ENCODE measurements at regions not wholly inside any gene's neighbourhood (a gene's known extent, or its start where the extent isn't known, plus 50 kb on each side); places are given as distances from the start of the nearest gene placed in this dataset.
"Not testable (repeated sequence)": the region's sequence is repeated elsewhere in the genome, so short reads cannot be mapped to it uniquely, and the experiment has no call there.

DNA sequence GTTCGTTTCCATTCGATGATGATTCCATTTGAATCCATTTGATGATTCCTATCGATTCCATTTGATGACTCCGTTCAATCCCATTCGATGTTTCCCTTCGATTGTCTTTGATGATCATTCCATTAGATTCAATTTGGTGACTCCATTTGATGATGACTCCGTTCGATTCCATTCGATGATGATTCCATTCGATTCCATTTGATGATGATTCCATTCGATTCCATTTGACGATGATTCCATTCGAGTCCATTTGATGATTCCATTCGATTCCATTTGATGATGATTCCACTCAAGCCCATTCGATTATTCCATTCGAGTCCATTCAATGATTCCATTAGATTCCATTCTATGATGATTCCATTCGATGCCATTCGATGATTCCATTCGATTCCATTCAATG, 2730.6 kb downstream of the RPIA start:
- DNase-seq: not testable (repeated sequence)

DNA sequence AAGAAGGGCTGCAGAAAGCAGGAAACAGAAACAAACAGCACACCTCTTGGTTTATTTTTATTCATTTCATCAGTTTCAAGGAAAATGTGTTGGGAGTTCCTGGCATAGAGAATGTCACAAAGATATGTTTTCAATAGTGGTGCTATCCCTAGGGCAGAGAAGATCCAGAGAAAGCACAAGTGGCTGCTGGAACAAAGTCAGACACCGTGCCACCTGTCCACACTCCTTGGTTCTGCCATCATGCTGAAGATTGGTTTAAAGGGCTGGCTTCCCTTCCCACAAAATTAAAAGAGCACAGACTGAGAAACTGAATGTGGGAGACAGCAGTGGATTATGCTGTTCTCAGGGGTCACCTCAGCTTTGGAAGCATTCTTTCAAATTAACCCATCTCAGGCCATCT, 2735.7 kb downstream of the RPIA start:
- DNase-seq: not testable (repeated sequence)

DNA sequence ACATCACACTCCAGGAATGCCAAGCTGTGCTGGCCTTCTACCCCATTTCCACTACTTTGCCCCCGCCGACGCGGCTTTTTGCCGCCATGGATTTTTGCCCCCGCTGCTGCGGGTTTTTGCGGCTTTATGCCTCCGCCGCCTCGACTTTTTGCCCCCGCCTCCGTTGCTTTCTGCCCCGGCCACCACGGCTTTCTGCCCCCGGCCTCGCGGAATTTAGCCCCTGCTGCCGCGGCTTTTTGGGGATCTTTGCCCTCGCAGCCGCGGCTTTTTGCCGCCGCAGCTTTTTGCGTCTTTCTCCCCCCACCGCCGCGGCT, 2750.4 kb downstream of the RPIA start:
- not testable (repeated sequence) for DNase-seq

DNA sequence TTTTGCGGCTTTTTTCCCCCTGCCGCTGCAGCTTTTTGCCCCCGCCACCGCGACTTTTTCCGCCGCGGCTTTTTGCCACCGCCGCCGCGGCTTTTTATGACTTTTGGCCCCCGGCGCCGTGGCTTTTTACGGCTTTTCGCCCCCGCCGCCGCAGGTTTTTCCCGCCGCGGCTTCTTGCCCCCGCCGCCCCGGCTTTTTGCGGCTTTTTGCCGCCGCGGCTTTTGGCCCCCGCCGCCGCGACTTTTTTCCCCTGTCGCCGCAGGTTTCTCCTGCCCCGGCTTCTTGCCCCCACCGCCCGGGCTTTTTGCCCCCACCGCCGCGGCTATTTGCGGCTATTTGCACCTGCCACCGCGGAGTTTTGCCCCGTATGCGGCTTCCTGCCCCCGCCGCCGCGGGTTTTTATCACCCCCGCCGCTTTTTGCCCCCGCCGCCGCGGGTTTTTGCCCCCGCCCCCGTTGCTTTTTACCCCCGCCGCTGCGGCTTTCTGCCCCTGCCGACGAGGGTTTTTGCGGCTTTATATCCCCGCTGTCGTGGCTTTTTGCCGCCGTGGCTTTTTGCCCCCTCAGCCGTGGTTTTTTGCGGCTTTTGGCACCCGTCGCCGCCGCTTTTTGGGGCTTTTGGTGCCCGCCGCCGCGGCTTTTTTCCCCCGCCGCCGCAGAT, 2750.9 kb downstream of the RPIA start:
- peak in 1 of 2 donors; percentile 10 for DNase-seq

GRCh38 chr2:91442906-91443729, 2751.6 kb downstream of the RPIA start:
- DNase-seq: not testable (repeated sequence)

- DNase-seq: not testable (repeated sequence)
Measured at GRCh38 chr2:91443730-91444115, 2752.2 kb downstream of the RPIA start.

DNA sequence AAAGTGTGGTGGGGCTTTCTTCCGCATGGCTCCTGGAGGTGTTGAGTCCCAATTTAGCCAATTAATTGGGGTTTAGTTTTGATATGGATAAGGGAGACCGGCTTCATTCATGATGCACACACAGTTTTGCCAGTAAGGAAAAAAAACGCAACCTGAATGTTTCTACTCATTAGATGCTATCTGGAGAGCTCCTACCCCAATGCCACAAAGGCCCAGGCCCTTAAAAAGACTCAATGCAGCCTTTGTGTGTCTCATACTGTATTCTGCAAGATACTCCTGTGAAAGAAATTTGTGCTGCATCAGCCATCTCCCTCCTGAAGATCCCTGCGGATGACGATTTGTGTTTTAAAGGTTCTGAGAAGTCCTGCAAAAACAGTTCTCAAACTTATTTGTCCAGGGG, 2754.2 kb downstream of the RPIA start:
- not testable (repeated sequence) for DNase-seq

DNA sequence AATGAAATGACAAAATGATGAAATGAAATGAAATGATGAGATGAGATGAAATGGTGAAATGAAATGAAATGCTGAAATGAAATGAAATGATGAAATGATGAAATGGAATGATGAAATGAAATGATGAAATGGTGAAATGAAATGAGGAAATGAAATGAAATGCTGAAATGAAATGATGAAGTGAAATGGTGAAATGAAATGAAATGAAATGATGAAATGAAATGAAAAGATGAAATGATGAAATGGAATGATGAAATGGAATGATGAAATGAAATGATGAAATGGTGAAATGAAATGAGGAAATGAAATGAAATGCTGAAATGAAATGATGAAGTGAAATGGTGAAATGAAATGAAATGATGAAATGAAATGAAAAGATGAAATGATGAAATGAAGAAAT, 2755.0 kb downstream of the RPIA start:
- DNase-seq: not testable (repeated sequence)

DNA sequence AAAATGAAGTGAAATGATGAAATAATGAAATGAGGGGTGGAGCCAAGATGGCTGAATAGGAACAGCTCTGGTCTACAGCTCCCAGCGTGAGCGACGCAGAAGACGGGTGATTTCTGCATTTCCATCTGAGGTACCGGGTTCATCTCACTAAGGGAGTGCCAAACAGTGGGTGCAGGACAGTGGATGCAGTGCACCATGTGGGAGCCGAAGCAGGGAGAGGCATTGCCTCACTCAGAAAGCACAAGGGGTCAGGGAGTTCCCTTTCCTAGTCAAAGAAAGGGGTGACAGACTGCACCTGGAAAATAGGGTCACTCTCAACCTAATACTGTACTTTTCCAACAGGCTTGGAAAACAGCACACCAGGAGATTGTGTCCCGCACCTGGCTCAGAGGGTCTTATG, 2755.4 kb downstream of the RPIA start:
- not testable (repeated sequence) for DNase-seq

DNA sequence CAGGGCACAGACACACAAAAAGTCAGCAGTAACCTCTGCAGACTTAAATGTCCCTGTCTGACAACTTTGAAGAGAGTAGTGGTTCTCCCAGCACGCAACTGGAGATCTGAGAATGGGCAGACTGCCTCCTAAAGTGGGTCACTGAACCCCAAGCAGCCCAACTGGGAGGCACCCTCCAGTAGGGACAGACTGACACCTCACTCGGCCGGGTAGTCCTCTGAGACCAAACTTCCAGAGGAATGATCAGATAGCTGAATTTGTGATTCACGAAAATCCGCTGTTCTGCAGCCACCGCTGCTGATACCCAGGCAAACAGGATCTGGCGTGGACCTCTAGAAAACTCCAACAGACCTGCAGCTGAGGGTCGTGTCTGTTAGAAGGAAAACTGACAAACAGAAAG, 2756.0 kb downstream of the RPIA start:
- not testable (repeated sequence) for DNase-seq

DNA sequence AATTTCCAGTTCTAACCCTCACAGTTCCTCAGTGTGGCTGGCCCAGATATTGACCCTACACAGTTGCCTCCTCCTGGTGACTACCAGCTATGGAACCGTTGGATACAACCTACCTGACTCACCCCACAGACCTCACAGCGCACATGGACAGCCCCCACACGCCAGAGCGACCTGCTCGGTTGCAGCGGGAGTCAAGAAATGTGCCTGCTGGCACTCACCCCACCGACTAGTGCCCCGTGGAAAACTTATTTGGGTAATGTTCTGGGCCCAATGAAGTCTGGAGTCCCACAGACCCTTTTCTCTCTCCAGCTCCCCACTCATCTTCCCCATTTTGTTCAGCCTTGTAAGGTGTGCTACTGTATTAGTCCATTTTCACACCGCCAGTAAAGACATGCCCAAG, 2770.8 kb downstream of the RPIA start:
- DNase-seq: not testable (repeated sequence)

- DNase-seq: not testable (repeated sequence)
Measured at GRCh38 chr2:91463007-91463406, 2771.5 kb downstream of the RPIA start.

DNA sequence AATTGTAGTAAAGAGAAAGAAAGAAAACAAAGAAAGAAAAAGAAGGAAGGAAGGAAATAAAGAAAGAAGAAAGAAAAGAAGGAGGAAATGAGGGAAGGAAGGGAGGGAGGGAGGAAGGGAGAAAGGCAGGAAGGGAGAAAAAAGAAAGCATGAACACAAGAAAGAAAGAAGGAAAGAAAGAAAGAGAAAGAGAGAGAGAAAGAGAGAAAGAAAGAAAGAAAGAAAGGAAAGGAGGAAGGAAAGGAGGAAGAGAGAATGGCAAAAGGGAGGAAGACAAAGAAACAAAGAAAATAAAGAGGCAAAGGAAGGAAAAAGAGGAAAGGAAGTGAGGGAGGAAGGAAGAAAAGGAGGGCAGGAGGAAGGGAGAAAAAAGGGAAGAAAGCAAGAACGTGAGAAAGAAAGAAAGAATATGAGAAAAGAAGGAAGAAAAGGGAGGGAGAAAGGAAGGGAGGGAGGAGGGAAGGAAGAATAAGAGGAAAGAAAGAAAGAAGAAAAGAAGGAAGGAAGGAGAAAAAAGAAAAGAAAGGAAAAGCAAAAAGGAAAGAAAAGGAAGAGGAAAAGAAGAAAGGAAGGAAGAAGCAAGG, 2775.4 kb downstream of the RPIA start:
- not testable (repeated sequence) for DNase-seq

GRCh38 chr2:91476244-91476935, 2784.9 kb downstream of the RPIA start:
- not testable (repeated sequence) for DNase-seq

DNA sequence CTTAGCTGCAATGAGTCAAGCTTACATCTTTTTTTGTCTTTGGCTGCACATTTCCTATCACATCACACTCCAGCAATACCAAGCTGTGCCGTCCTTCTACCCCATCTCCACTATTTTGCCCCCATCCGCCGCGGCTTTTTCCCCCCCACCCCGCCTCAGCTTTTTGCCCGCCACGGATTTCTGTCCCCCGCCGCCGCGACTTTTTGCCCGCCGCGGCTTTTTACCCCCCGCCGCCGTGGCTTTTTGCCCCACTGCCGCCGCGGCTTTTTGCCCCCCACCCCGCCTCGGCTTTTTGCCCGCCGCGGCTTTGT, 2785.4 kb downstream of the RPIA start:
- DNase-seq: not testable (repeated sequence)

GRCh38 chr2:91477291-91477690, 2785.8 kb downstream of the RPIA start:
- not testable (repeated sequence) for DNase-seq

- peak in 1 of 2 donors; percentile 27 for DNase-seq
Measured at GRCh38 chr2:91477731-91478672, 2786.5 kb downstream of the RPIA start.

DNA sequence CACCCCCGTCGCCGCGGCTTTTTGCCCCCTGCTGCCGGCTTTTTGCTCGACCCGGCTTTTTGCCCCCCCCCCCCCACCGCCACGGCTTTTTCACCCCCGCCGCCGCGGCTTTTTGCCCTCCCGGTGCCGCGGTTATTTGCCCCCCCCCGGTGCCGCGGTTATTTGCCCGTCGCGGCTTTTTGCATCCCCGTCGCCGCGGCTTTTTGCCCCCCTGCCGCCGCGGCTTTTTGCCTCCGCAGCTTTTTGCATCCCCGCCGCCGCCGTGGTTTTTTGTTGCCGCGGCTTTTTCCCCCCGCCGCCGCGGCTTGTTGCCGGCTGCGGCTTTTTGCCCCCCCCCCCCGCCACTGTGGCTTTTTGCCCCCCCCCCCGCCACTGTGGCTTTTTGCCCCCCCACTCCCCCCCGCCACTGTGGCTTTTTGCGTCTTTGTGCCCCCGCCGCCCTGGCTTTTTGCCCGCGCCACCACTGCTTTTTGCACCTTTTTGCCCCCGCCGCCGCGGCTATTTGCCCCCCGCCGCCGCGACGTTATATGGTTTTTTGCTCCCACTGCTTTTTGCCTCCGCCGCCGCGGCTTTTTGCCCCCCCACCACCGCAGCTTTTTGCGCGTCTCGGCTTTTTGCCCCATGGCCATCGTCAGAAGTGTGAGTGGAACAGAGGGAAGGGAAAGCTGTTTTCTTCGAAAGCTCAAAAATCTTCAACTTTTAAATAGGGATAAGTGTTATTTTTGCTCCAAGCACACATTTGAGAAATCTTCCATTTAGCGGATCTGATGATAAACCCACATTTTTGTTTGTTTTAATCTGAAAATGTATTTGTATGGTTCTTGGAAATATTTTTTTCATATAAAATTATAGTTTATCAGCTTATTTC, 2787.6 kb downstream of the RPIA start:
- peak in 1 of 2 donors; percentile 11 for DNase-seq

- DNase-seq: not testable (repeated sequence)
Measured at GRCh38 chr2:91485226-91485625, 2793.8 kb downstream of the RPIA start.

DNA sequence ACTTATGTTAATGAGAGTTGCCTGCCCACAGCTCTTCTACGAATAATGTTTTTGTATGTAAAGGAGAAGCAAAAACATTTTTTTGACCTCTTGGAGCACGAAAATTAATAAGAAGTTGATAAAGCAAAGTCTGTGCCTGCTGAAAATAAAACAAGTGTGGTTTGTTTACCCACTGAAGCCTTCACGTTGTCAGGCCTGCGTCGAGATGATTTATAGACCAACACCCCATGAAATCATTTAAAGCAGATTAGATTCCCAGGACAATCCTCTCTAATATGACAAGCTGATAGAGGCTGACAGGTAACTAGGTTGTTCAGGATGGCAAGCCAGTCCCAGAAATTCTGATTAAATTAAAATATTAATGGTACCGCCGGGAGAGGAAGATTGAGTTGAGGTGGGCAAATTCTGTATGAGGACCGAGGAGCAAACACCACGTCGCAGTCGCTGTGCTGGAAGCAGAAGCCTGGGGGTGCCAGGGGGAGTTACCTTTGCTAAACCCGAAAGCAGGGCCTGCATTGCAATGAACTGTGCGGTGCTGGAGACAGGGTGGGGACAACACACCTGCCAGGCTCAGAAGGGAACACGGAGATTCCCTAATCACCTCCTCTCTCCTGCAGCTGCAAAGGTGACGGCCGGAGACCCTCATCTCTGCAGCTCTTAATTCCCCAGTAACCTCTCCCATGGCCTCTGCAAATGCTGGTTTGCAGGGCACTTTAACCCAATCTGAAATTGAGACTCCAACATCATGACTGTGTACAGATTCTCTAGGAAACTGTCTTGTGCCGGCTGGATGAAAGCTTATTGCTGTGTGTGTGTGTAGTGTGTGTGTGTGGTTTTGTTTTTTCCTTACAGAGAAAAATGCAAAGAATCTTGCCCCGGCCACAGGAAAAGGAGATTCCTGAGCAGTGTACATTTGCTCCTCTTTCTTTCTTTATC, 2805.9 kb downstream of the RPIA start:
- not testable (repeated sequence) for DNase-seq
